WTC11 (cell line): ENCODE measurements at regions not wholly inside any gene's neighbourhood (a gene's known extent, or its start where the extent isn't known, plus 50 kb on each side); places are given as distances from the start of the nearest gene placed in this dataset.

Experiments used
- ATAC-seq: fragments of 200-7000 bp; cut with Tn5 transposase; 2 replicates; pipeline ENCODE4 v1.10.0; 2021; ENCODE audit warnings: mild to moderate bottlenecking, moderate library complexity
- CTCF ChIA-PET: fragments of 300-600 bp; sonication (Branson Sonifier 250); formaldehyde crosslinking; loops from one replicate; lab custom pipeline; 2021; ENCODE audit warnings: antibody characterized with exemption; lab: Charles Lee
- POLR2A ChIA-PET: fragments of 350-600 bp; sonication (Branson Sonifier 250); formaldehyde crosslinking; loops from one replicate; lab custom pipeline; 2021; ENCODE audit warnings: antibody characterized with exemption; lab: Charles Lee
- DNase-seq: peaks from one replicate; pipeline ENCODE4 v3.0.0; 2021; ENCODE audit warnings: low spot score
- H3K27ac Mint-ChIP-seq: 2 replicates; pipeline ENCODE4 v1.8.0; 2021; ENCODE audit warnings: mixed read lengths
- H3K27me3 Mint-ChIP-seq: 2 replicates; pipeline ENCODE4 v1.8.0; 2021; ENCODE audit warnings: low read depth, mild to moderate bottlenecking, moderate library complexity, mixed read lengths
- H3K36me3 Mint-ChIP-seq: 2 replicates; pipeline ENCODE4 v1.8.0; 2021; ENCODE audit warnings: mixed read lengths
- H3K4me1 Mint-ChIP-seq: 2 replicates; pipeline ENCODE4 v1.8.0; 2022; ENCODE audit warnings: mixed read lengths
- H3K4me3 Mint-ChIP-seq: 2 replicates; pipeline ENCODE4 v1.8.0; 2021; ENCODE audit warnings: mild to moderate bottlenecking, moderate library complexity, mixed read lengths
- H3K9me3 Mint-ChIP-seq: 2 replicates; pipeline ENCODE4 v1.8.0; 2021; ENCODE audit warnings: mixed read lengths
- GRHL2 ChIP-seq: fragments of 250-450 bp; sonication (Bioruptor Pico); IDR thresholded peaks from 2 replicates; pipeline ENCODE4 v1.8.0; 2022; ENCODE audit warnings: mild to moderate bottlenecking, moderate library complexity; ENCODE audit not compliant: insufficient replicate concordance, severe bottlenecking
- PRRX2 ChIP-seq: fragments of 250-450 bp; sonication (Bioruptor Pico); IDR thresholded peaks from 2 replicates; pipeline ENCODE4 v1.8.0; 2021; ENCODE audit warnings: mild to moderate bottlenecking
- ZNF317 ChIP-seq: sonication (generic); formaldehyde crosslinking; IDR thresholded peaks from 2 replicates; pipeline ENCODE4 v1.8.1; 2023; ENCODE audit warnings: low read depth, mild to moderate bottlenecking, moderate library complexity, missing genetic modification reagents, borderline replicate concordance
- ZNF396 ChIP-seq: fragments of 250-450 bp; sonication (Bioruptor Pico); IDR thresholded peaks from 2 replicates; pipeline ENCODE4 v1.8.0; 2021; ENCODE audit warnings: mild to moderate bottlenecking, moderate library complexity, borderline replicate concordance
- ZNF671 ChIP-seq: fragments of 250-450 bp; sonication (Bioruptor Pico); IDR thresholded peaks from 2 replicates; pipeline ENCODE4 v1.8.0; 2021; ENCODE audit warnings: mild to moderate bottlenecking
- TF ChIP-seq, protein P1 (sequence below): sonication (generic); formaldehyde crosslinking; IDR thresholded peaks from 2 replicates; pipeline ENCODE4 v1.8.0; 2022; ENCODE audit warnings: missing genetic modification reagents
- TF ChIP-seq, protein P2 (sequence below): fragments of 250-450 bp; sonication (Bioruptor Pico); conservative IDR thresholded peaks from 2 replicates; pipeline ENCODE4 v1.9.0; 2021; ENCODE audit warnings: mild to moderate bottlenecking
- TF ChIP-seq, protein P3 (sequence below): fragments of 250-450 bp; sonication (Bioruptor Pico); IDR thresholded peaks from 2 replicates; pipeline ENCODE4 v1.9.0; 2021; ENCODE audit warnings: mild to moderate bottlenecking
- TF ChIP-seq, protein P4 (sequence below): fragments of 250-450 bp; sonication (Bioruptor Pico); IDR thresholded peaks from 2 replicates; pipeline ENCODE4 v1.8.0; 2021; ENCODE audit warnings: mild to moderate bottlenecking
- TF ChIP-seq, protein P5 (sequence below): sonication (generic); formaldehyde crosslinking; IDR thresholded peaks from 2 replicates; pipeline ENCODE4 v1.8.1; 2022; ENCODE audit warnings: mild to moderate bottlenecking, missing genetic modification reagents, moderate library complexity, borderline replicate concordance
- TF ChIP-seq, protein P6 (sequence below): sonication (generic); formaldehyde crosslinking; IDR thresholded peaks from 2 replicates; pipeline ENCODE4 v1.8.0; 2023; ENCODE audit warnings: missing genetic modification reagents, mild to moderate bottlenecking, borderline replicate concordance
- TF ChIP-seq, protein P7 (sequence below): sonication (generic); formaldehyde crosslinking; IDR thresholded peaks from 2 replicates; pipeline ENCODE4 v1.8.0; 2022; ENCODE audit warnings: mild to moderate bottlenecking, missing genetic modification reagents
- TF ChIP-seq, protein P8 (sequence below): sonication (generic); formaldehyde crosslinking; conservative IDR thresholded peaks from 2 replicates; pipeline ENCODE4 v1.8.1; 2022; ENCODE audit warnings: mild to moderate bottlenecking, missing genetic modification reagents
- TF ChIP-seq, protein P9 (sequence below): sonication (generic); formaldehyde crosslinking; IDR thresholded peaks from 2 replicates; pipeline ENCODE4 v1.8.0; 2023; ENCODE audit warnings: mild to moderate bottlenecking, missing genetic modification reagents

DNA sequence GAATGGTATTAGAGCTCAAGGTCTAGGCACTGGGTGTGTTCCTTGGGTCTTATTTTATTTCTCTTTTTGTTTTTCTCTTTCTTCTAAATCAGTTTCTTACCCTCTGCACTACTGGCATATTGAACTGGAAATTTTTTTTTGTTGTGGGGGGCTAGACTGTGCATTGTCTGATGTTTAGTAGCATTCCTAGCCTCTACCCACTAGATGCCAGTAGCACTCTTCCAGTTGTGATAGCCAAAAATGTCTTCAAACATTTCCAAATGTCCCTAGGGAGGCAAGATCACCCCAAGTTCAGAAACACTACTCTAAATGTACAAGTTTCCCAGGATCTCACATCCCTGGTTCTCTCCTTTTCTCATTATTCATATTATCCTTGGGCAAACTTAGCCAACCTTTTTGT lies 69.8 kb upstream of the AMOT start (continued):
- TF ChIP-seq, protein P1, sequence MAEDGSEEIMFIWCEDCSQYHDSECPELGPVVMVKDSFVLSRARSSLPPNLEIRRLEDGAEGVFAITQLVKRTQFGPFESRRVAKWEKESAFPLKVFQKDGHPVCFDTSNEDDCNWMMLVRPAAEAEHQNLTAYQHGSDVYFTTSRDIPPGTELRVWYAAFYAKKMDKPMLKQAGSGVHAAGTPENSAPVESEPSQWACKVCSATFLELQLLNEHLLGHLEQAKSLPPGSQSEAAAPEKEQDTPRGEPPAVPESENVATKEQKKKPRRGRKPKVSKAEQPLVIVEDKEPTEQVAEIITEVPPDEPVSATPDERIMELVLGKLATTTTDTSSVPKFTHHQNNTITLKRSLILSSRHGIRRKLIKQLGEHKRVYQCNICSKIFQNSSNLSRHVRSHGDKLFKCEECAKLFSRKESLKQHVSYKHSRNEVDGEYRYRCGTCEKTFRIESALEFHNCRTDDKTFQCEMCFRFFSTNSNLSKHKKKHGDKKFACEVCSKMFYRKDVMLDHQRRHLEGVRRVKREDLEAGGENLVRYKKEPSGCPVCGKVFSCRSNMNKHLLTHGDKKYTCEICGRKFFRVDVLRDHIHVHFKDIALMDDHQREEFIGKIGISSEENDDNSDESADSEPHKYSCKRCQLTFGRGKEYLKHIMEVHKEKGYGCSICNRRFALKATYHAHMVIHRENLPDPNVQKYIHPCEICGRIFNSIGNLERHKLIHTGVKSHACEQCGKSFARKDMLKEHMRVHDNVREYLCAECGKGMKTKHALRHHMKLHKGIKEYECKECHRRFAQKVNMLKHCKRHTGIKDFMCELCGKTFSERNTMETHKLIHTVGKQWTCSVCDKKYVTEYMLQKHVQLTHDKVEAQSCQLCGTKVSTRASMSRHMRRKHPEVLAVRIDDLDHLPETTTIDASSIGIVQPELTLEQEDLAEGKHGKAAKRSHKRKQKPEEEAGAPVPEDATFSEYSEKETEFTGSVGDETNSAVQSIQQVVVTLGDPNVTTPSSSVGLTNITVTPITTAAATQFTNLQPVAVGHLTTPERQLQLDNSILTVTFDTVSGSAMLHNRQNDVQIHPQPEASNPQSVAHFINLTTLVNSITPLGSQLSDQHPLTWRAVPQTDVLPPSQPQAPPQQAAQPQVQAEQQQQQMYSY (CRISPR knock-in tag), result no peak
- TF ChIP-seq, protein P2, sequence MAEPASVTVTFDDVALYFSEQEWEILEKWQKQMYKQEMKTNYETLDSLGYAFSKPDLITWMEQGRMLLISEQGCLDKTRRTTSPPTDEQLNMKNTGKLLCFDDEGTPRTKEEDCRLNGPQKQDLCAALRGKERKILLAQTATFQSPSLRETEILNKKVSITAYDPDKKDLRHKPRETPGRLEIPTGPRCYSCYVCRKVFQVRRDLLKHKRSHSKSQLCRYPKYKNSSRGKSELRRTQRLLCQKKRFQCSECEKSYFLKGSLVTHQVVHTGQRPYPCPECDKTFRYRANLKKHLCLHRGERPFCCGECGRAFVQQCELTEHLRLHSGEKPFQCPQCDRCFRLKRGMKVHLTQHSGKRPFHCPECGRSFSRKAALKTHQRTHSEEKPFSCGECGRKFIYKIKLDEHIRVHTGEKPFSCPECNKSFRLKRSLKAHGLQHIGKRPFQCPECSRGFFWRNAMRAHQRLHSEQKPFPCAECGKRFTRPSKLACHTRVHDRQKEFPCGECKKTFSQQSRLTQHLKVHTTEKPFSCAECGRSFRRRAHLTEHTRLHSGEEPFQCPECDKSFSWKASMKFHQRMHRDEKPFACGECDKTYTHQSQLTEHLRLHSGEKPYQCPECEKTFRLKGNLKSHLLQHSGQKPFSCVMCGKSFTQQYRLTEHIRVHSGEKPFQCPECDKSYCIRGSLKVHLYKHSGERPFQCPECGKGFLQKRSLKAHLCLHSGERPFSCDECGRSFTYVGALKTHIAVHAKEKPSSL, result no peak
- TF ChIP-seq, protein P3, sequence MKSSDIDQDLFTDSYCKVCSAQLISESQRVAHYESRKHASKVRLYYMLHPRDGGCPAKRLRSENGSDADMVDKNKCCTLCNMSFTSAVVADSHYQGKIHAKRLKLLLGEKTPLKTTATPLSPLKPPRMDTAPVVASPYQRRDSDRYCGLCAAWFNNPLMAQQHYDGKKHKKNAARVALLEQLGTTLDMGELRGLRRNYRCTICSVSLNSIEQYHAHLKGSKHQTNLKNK (CRISPR knock-in tag), result no peak
- no peak for TF ChIP-seq ZNF671 (CRISPR knock-in tag)
- TF ChIP-seq, protein P4, sequence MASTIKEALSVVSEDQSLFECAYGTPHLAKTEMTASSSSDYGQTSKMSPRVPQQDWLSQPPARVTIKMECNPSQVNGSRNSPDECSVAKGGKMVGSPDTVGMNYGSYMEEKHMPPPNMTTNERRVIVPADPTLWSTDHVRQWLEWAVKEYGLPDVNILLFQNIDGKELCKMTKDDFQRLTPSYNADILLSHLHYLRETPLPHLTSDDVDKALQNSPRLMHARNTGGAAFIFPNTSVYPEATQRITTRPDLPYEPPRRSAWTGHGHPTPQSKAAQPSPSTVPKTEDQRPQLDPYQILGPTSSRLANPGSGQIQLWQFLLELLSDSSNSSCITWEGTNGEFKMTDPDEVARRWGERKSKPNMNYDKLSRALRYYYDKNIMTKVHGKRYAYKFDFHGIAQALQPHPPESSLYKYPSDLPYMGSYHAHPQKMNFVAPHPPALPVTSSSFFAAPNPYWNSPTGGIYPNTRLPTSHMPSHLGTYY, result no peak
- TF ChIP-seq, protein P5, sequence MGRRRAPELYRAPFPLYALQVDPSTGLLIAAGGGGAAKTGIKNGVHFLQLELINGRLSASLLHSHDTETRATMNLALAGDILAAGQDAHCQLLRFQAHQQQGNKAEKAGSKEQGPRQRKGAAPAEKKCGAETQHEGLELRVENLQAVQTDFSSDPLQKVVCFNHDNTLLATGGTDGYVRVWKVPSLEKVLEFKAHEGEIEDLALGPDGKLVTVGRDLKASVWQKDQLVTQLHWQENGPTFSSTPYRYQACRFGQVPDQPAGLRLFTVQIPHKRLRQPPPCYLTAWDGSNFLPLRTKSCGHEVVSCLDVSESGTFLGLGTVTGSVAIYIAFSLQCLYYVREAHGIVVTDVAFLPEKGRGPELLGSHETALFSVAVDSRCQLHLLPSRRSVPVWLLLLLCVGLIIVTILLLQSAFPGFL (CRISPR knock-in tag), result no peak
- TF ChIP-seq, protein P6, sequence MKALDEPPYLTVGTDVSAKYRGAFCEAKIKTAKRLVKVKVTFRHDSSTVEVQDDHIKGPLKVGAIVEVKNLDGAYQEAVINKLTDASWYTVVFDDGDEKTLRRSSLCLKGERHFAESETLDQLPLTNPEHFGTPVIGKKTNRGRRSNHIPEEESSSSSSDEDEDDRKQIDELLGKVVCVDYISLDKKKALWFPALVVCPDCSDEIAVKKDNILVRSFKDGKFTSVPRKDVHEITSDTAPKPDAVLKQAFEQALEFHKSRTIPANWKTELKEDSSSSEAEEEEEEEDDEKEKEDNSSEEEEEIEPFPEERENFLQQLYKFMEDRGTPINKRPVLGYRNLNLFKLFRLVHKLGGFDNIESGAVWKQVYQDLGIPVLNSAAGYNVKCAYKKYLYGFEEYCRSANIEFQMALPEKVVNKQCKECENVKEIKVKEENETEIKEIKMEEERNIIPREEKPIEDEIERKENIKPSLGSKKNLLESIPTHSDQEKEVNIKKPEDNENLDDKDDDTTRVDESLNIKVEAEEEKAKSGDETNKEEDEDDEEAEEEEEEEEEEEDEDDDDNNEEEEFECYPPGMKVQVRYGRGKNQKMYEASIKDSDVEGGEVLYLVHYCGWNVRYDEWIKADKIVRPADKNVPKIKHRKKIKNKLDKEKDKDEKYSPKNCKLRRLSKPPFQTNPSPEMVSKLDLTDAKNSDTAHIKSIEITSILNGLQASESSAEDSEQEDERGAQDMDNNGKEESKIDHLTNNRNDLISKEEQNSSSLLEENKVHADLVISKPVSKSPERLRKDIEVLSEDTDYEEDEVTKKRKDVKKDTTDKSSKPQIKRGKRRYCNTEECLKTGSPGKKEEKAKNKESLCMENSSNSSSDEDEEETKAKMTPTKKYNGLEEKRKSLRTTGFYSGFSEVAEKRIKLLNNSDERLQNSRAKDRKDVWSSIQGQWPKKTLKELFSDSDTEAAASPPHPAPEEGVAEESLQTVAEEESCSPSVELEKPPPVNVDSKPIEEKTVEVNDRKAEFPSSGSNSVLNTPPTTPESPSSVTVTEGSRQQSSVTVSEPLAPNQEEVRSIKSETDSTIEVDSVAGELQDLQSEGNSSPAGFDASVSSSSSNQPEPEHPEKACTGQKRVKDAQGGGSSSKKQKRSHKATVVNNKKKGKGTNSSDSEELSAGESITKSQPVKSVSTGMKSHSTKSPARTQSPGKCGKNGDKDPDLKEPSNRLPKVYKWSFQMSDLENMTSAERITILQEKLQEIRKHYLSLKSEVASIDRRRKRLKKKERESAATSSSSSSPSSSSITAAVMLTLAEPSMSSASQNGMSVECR (CRISPR knock-in tag), result no peak
- TF ChIP-seq, all 79 proteins: peak for 0

DNA sequence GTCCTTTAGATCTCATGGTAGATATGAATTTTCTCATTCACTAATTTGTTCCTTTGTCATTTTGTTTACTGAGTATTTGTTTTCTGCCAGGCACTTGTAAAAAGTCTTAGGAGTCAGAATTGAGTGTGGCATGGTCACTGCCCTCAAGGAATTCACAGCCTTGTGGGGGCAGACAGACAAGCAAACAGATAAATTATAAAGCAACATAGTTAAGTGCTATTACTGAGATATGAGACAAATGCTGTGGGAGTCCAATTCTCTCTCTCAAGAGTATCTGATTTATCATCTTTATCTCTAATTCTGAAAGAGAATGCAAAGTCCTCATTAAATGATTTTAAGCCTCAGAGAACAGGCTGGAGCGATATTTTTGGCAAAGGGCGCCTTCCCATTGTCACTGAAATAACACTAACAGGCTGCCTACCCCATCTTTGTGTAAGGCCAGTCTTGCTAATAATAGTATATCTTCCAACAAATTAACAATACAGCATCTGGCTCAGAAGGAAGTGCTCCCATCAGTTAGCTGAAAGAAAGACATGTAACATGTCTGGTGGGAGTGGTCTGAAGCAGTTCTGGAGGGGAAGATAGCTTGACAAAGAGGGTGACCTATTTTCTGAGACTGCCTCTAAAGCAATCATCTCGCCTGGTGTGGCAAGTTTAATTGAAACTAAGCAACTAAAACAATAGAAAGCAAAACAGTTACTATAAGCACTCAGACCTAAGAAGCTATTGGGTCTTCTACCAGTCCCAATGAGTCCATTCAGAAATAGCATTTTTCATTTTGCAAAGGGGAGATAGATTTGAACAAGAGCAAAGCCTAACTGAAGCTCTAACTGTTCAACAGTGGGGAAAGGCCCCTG lies 61.5 kb upstream of the AMOT start:
- no peak overlapping the region for H3K4me3 Mint-ChIP-seq
- DNase-seq (no peak), ATAC-seq (no peak)
- CTCF ChIA-PET, result interaction anchor here (1.0 kb wide), 1 partner anchor 34 kb away, joined by 3 read pairs; no protein-coding TSS in a partner anchor
- H3K27me3 Mint-ChIP-seq, result no peaks in the 10 kb centered on the region
- H3K27ac Mint-ChIP-seq, result no peak overlapping the region
- no peaks in the 10 kb centered on the region for H3K9me3 Mint-ChIP-seq
- no peaks in the 10 kb centered on the region for H3K36me3 Mint-ChIP-seq
- no peaks in the 10 kb centered on the region for H3K4me1 Mint-ChIP-seq
- POLR2A ChIA-PET, result no interaction called here
- TF ChIP-seq ZNF317 (CRISPR knock-in tag) (no peak), ZNF671 (CRISPR knock-in tag) (no peak), GRHL2 (no peak), ZNF396 (CRISPR knock-in tag) (no peak), PRRX2 (no peak)
- TF ChIP-seq, protein P7, sequence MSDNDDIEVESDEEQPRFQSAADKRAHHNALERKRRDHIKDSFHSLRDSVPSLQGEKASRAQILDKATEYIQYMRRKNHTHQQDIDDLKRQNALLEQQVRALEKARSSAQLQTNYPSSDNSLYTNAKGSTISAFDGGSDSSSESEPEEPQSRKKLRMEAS, result no peak
- TF ChIP-seq, protein P8, sequence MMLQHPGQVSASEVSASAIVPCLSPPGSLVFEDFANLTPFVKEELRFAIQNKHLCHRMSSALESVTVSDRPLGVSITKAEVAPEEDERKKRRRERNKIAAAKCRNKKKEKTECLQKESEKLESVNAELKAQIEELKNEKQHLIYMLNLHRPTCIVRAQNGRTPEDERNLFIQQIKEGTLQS (CRISPR knock-in tag), result no peak
- TF ChIP-seq, protein P9, sequence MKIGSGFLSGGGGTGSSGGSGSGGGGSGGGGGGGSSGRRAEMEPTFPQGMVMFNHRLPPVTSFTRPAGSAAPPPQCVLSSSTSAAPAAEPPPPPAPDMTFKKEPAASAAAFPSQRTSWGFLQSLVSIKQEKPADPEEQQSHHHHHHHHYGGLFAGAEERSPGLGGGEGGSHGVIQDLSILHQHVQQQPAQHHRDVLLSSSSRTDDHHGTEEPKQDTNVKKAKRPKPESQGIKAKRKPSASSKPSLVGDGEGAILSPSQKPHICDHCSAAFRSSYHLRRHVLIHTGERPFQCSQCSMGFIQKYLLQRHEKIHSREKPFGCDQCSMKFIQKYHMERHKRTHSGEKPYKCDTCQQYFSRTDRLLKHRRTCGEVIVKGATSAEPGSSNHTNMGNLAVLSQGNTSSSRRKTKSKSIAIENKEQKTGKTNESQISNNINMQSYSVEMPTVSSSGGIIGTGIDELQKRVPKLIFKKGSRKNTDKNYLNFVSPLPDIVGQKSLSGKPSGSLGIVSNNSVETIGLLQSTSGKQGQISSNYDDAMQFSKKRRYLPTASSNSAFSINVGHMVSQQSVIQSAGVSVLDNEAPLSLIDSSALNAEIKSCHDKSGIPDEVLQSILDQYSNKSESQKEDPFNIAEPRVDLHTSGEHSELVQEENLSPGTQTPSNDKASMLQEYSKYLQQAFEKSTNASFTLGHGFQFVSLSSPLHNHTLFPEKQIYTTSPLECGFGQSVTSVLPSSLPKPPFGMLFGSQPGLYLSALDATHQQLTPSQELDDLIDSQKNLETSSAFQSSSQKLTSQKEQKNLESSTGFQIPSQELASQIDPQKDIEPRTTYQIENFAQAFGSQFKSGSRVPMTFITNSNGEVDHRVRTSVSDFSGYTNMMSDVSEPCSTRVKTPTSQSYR (CRISPR knock-in tag), result no peak
